ENCODE measurements at regions not wholly inside any gene's neighbourhood (a gene's known extent, or its start where the extent isn't known, plus 50 kb on each side); places are given as distances from the start of the nearest gene placed in this dataset.

DNA sequence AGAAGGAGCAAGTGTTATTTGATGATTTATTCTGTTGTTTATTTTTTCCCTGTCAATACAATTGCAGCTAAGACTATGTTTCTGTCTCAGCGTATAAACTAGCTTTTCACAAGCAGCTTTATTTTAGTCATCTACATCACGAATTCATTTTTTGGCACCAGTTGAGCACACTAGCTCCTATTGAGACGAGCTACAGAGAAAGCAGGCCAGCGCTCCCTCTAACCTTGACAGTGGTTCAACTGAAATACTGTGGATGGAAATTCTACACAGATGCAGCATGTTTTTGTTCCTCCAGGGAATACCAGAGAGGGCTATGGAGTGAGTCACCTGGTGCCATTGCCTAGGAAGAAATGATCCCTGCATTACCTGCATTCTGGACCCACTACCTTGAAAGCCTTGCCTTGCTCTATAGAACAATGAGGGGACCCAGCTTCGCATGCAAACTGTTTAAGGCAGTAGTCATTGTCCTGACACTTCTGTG is 108.2 kb upstream of the ARHGAP42 start:
- Histone ChIP-seq H3K4me2 (ENCODE audit: low read depth, low read length) (no peak overlapping the region), H3K79me2 (ENCODE audit: insufficient read depth, low read length) (no peaks in the 10 kb centered on the region), H3K9me3 (ENCODE audit: low read length) (no peaks in the 10 kb centered on the region), H2AFZ (ENCODE audit: low read length) (no peak overlapping the region), H3K36me3 (replicated peaks in 1 of 2; ENCODE audit: control insufficient read depth in 1 of 2, insufficient read depth in 2 of 2, low read length in 2 of 2) (no peaks in the 10 kb centered on the region), H3K4me1 (ENCODE audit: insufficient read depth, low read length) (no peaks in the 10 kb centered on the region), H3K9ac (ENCODE audit: insufficient read depth, low read depth, low read length) (no peak overlapping the region), H3K27ac (ENCODE audit: extremely low read length, insufficient read depth, low read length) (no peak overlapping the region), H3K4me3 (replicated peaks in 1 of 3; ENCODE audit: insufficient read depth in 1 of 3, low read depth in 2 of 3, low read length in 3 of 3) (no peak overlapping the region), H4K20me1 (ENCODE audit: insufficient read depth, low read length) (no peaks in the 10 kb centered on the region), H3K27me3 (ENCODE audit: control insufficient read depth in 1 of 2, insufficient read depth in 2 of 2, low read length in 2 of 2) (no peaks in the 10 kb centered on the region)
- ATAC-seq = no peak
- in situ Hi-C loops (cut with HindIII; ENCODE audit: extremely low pct_ligation_motif_present, low pct_unique_long_range_greater_than_20kb) = loop anchor here (5.0 kb wide), 2 partner anchors 273 to 353 kb away; no protein-coding TSS in a partner anchor
- WGBS (ENCODE audit: low lambda C conversion rate) = 16% methylated on average over 5 of the region's 5 CpGs
- no peak for TF ChIP-seq NR2F6 (IDR thresholded peaks at IDR 0.05)
- no peak for TF ChIP-seq NR2F6 (CRISPR knock-in tag; IDR thresholded peaks at IDR 0.05)
- TF ChIP-seq SAFB2 (CRISPR knock-in tag; IDR thresholded peaks at IDR 0.05; ENCODE audit: borderline replicate concordance, low read depth) = no peak
- TF ChIP-seq, protein P1, sequence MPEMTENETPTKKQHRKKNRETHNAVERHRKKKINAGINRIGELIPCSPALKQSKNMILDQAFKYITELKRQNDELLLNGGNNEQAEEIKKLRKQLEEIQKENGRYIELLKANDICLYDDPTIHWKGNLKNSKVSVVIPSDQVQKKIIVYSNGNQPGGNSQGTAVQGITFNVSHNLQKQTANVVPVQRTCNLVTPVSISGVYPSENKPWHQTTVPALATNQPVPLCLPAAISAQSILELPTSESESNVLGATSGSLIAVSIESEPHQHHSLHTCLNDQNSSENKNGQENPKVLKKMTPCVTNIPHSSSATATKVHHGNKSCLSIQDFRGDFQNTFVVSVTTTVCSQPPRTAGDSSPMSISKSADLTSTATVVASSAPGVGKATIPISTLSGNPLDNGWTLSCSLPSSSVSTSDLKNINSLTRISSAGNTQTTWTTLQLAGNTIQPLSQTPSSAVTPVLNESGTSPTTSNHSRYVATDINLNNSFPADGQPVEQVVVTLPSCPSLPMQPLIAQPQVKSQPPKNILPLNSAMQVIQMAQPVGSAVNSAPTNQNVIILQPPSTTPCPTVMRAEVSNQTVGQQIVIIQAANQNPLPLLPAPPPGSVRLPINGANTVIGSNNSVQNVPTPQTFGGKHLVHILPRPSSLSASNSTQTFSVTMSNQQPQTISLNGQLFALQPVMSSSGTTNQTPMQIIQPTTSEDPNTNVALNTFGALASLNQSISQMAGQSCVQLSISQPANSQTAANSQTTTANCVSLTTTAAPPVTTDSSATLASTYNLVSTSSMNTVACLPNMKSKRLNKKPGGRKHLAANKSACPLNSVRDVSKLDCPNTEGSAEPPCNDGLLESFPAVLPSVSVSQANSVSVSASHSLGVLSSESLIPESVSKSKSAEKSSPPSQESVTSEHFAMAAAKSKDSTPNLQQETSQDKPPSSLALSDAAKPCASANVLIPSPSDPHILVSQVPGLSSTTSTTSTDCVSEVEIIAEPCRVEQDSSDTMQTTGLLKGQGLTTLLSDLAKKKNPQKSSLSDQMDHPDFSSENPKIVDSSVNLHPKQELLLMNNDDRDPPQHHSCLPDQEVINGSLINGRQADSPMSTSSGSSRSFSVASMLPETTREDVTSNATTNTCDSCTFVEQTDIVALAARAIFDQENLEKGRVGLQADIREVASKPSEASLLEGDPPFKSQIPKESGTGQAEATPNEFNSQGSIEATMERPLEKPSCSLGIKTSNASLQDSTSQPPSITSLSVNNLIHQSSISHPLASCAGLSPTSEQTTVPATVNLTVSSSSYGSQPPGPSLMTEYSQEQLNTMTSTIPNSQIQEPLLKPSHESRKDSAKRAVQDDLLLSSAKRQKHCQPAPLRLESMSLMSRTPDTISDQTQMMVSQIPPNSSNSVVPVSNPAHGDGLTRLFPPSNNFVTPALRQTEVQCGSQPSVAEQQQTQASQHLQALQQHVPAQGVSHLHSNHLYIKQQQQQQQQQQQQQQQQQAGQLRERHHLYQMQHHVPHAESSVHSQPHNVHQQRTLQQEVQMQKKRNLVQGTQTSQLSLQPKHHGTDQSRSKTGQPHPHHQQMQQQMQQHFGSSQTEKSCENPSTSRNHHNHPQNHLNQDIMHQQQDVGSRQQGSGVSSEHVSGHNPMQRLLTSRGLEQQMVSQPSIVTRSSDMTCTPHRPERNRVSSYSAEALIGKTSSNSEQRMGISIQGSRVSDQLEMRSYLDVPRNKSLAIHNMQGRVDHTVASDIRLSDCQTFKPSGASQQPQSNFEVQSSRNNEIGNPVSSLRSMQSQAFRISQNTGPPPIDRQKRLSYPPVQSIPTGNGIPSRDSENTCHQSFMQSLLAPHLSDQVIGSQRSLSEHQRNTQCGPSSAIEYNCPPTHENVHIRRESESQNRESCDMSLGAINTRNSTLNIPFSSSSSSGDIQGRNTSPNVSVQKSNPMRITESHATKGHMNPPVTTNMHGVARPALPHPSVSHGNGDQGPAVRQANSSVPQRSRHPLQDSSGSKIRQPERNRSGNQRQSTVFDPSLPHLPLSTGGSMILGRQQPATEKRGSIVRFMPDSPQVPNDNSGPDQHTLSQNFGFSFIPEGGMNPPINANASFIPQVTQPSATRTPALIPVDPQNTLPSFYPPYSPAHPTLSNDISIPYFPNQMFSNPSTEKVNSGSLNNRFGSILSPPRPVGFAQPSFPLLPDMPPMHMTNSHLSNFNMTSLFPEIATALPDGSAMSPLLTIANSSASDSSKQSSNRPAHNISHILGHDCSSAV (CRISPR knock-in tag; IDR thresholded peaks at IDR 0.05; ENCODE audit: borderline replicate concordance) = no peak
- no peak for TF ChIP-seq ZFP36L2 (CRISPR knock-in tag; IDR thresholded peaks at IDR 0.05)
- TF ChIP-seq ZNF441 (CRISPR knock-in tag; IDR thresholded peaks at IDR 0.05; ENCODE audit: borderline replicate concordance) = no peak
- TF ChIP-seq, protein P2, sequence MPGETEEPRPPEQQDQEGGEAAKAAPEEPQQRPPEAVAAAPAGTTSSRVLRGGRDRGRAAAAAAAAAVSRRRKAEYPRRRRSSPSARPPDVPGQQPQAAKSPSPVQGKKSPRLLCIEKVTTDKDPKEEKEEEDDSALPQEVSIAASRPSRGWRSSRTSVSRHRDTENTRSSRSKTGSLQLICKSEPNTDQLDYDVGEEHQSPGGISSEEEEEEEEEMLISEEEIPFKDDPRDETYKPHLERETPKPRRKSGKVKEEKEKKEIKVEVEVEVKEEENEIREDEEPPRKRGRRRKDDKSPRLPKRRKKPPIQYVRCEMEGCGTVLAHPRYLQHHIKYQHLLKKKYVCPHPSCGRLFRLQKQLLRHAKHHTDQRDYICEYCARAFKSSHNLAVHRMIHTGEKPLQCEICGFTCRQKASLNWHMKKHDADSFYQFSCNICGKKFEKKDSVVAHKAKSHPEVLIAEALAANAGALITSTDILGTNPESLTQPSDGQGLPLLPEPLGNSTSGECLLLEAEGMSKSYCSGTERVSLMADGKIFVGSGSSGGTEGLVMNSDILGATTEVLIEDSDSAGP (CRISPR knock-in tag; IDR thresholded peaks at IDR 0.05; ENCODE audit: borderline replicate concordance) = no peak
- no peak for TF ChIP-seq GLI4 (CRISPR knock-in tag; IDR thresholded peaks at IDR 0.05; ENCODE audit: borderline replicate concordance)
- TF ChIP-seq ZNF205 (CRISPR knock-in tag; IDR thresholded peaks at IDR 0.05) = no peak
- BruUV-seq (replicated peaks) = no TSS peak
- DNase-seq (ENCODE audit: low spot score) = no peak
- FAIRE-seq = no peak
- intact Hi-C loops (cut with micrococcal nuclease; ENCODE audit: unreplicated experiment) = loop anchor here (5.0 kb wide), 1 partner anchor 103 kb away; no protein-coding TSS in a partner anchor
- ChIA-PET POLR2A (no interaction called here), CTCF (ENCODE audit: low intra/inter-chr PET ratio, low total read pairs) (interaction anchor here (3.8 kb wide), 1 partner anchor 276 kb away, joined by 34 read pairs; no protein-coding TSS in a partner anchor)
